ENCODE measurements at regions not wholly inside any gene's neighbourhood (a gene's known extent, or its start where the extent isn't known, plus 50 kb on each side); places are given as distances from the start of the nearest gene placed in this dataset.
A peak's percentile ranks its signal among the peaks of the same experiment; 100 is the strongest.

DNA sequence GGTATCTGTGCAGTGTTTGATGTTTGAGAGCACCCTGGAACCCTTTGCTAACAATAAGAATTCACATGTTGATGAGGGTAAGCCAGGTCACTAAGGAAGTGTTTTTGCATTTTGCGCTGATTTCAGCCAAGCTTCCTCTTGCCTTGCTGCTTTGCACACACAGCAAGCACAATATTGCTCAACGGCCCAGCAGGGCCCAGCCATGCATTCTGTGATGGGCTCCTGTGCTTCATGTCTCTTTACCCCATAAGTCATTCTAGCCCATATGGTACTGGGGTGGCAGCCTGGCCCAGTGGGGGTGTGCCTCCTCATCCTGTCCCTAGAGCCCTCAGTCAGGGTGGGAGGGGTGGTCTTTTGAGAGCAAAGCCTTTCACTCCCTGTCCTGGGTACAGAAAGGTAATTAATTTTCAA lies 481.3 kb downstream of the GADD45G start:
- Mint-ChIP-seq H3K9me3 (no peaks in the 10 kb centered on the region), H3K36me3 (peaks cover 0 to 2% of the 10 kb centered on the region in 2 donors), H3K4me3 (no peak overlapping the region), H3K4me1 (peaks cover 47% of the 10 kb centered on the region), H3K27me3 (ENCODE audit: low read depth in 3 of 3) (peaks cover 4 to 10% (median 7%) of the 10 kb centered on the region in 3 donors), H3K27ac (peak overlapping the region in 3 of 7 donors; percentile 60 to 85 (median 78))
- H3K27me3 ChIP-seq (ENCODE audit: control insufficient read depth in 2 of 2, insufficient read depth in 2 of 2, low read length in 2 of 2) = no peaks in the 10 kb centered on the region
- no peaks in the 10 kb centered on the region for H3K9me3 ChIP-seq (replicated peaks in 1 of 2; ENCODE audit: control insufficient read depth in 1 of 2, insufficient read depth in 1 of 2, low read length in 2 of 2)
- H3K4me2 ChIP-seq (replicated peaks; ENCODE audit: extremely low read depth, low read length, poor library complexity, severe bottlenecking) = peak overlapping the region; percentile 12
- no peak overlapping the region for H3K9ac ChIP-seq (ENCODE audit: insufficient read depth, low read length, poor library complexity, severe bottlenecking)
- no peak overlapping the region for H3K4me3 ChIP-seq (replicated peaks in 1 of 3; ENCODE audit: low read depth in 2 of 3, low read length in 3 of 3)
- intact Hi-C loops (cut with micrococcal nuclease) = no loop called here
- H3K36me3 ChIP-seq (replicated peaks in 1 of 2; ENCODE audit: control insufficient read depth in 1 of 2, insufficient read depth in 2 of 2, low read length in 2 of 2) = no peaks in the 10 kb centered on the region
- H2AFZ ChIP-seq (ENCODE audit: insufficient read depth, low read depth, low read length, poor library complexity, severe bottlenecking) = peak overlapping the region; percentile 60
- H3K27ac ChIP-seq (ENCODE audit: low read depth in 1 of 2, low read length in 2 of 2) = peak overlapping the region; percentile 18 to 70
- 0% methylated on average over 1 of the region's 2 CpGs for WGBS (ENCODE audit: insufficient coverage)
- H4K20me1 ChIP-seq (ENCODE audit: insufficient read depth, low read length) = no peaks in the 10 kb centered on the region
- TF ChIP-seq, protein P1, sequence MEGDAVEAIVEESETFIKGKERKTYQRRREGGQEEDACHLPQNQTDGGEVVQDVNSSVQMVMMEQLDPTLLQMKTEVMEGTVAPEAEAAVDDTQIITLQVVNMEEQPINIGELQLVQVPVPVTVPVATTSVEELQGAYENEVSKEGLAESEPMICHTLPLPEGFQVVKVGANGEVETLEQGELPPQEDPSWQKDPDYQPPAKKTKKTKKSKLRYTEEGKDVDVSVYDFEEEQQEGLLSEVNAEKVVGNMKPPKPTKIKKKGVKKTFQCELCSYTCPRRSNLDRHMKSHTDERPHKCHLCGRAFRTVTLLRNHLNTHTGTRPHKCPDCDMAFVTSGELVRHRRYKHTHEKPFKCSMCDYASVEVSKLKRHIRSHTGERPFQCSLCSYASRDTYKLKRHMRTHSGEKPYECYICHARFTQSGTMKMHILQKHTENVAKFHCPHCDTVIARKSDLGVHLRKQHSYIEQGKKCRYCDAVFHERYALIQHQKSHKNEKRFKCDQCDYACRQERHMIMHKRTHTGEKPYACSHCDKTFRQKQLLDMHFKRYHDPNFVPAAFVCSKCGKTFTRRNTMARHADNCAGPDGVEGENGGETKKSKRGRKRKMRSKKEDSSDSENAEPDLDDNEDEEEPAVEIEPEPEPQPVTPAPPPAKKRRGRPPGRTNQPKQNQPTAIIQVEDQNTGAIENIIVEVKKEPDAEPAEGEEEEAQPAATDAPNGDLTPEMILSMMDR (IDR thresholded peaks at IDR 0.05) = no peak
- peak; percentile 49 to 73 (median 61) for DNase-seq
- peaks cover 35 to 42% of the 10 kb centered on the region in 2 donors for H3K4me1 ChIP-seq (ENCODE audit: control insufficient read depth in 1 of 2, insufficient read depth in 2 of 2, low read length in 2 of 2)
- H3K79me2 ChIP-seq (ENCODE audit: insufficient read depth, low read length) = no peaks in the 10 kb centered on the region

DNA sequence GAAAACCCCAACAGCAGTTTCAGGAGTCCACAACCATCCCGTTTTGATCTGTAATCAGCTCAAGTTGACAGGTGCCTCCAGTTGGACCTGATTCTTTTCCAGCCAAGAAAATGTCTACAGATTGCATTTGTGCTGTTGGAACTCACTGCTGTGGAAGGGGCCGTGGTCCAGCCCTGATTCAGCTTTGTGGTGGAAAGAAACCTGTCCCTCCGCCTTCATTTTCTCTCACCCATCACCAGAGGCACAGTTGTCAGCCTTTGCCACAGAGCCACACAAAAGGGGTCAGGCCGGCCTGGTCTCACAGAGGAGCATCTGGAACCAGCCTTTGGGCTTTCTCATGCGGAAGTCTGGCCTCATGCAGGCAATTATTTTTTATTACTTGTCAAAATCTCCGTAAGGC lies 483.6 kb downstream of the GADD45G start:
- peaks cover 4 to 12% (median 12%) of the 10 kb centered on the region in 3 donors for H3K27me3 Mint-ChIP-seq (ENCODE audit: low read depth in 3 of 3)
- Histone ChIP-seq H3K27me3 (ENCODE audit: control insufficient read depth in 2 of 2, insufficient read depth in 2 of 2, low read length in 2 of 2) (peaks cover 0 to 4% of the 10 kb centered on the region in 2 donors), H4K20me1 (ENCODE audit: insufficient read depth, low read length) (no peaks in the 10 kb centered on the region), H3K4me2 (replicated peaks; ENCODE audit: extremely low read depth, low read length, poor library complexity, severe bottlenecking) (no peak overlapping the region), H3K79me2 (ENCODE audit: insufficient read depth, low read length) (no peaks in the 10 kb centered on the region), H3K36me3 (replicated peaks in 1 of 2; ENCODE audit: control insufficient read depth in 1 of 2, insufficient read depth in 2 of 2, low read length in 2 of 2) (no peaks in the 10 kb centered on the region), H2AFZ (ENCODE audit: insufficient read depth, low read depth, low read length, poor library complexity, severe bottlenecking) (peak overlapping the region; percentile 41), H3K4me1 (ENCODE audit: control insufficient read depth in 1 of 2, insufficient read depth in 2 of 2, low read length in 2 of 2) (peaks cover 35 to 42% of the 10 kb centered on the region in 2 donors), H3K4me3 (replicated peaks in 1 of 3; ENCODE audit: low read depth in 2 of 3, low read length in 3 of 3) (no peak overlapping the region), H3K9me3 (replicated peaks in 1 of 2; ENCODE audit: control insufficient read depth in 1 of 2, insufficient read depth in 1 of 2, low read length in 2 of 2) (no peaks in the 10 kb centered on the region), H3K9ac (ENCODE audit: insufficient read depth, low read length, poor library complexity, severe bottlenecking) (no peak overlapping the region), H3K27ac (ENCODE audit: low read depth in 1 of 2, low read length in 2 of 2) (peak overlapping the region in 1 of 2 donors; percentile 34)
- H3K36me3 Mint-ChIP-seq = peaks cover 0 to 2% of the 10 kb centered on the region in 2 donors
- H3K27ac Mint-ChIP-seq = peak overlapping the region in 4 of 7 donors; percentile 0 to 83 (median 43)
- no peak for DNase-seq
- H3K9me3 Mint-ChIP-seq = no peaks in the 10 kb centered on the region
- TF ChIP-seq, protein P1 (IDR thresholded peaks at IDR 0.05) = no peak
- H3K4me3 Mint-ChIP-seq = no peak overlapping the region
- WGBS (ENCODE audit: insufficient coverage) = 0% methylated on average over 1 of the region's 6 CpGs
- intact Hi-C loops (cut with micrococcal nuclease) = no loop called here
- peaks cover 53% of the 10 kb centered on the region for H3K4me1 Mint-ChIP-seq
